HepG2 (cell line): ENCODE measurements at regions not wholly inside any gene's neighbourhood (a gene's known extent, or its start where the extent isn't known, plus 50 kb on each side); places are given as distances from the start of the nearest gene placed in this dataset.

Experiments used
- ATF6 ChIP-seq: sonication (generic); formaldehyde crosslinking; conservative IDR thresholded peaks from 2 replicates; pipeline ENCODE4 v1.4.0; 2020; ENCODE audit warnings: missing genetic modification reagents
- GATAD2A ChIP-seq: IDR thresholded peaks from 2 replicates; pipeline ENCODE4 v1.6.1; 2016
- MYNN ChIP-seq: sonication (generic); formaldehyde crosslinking; IDR thresholded peaks from 2 replicates; pipeline ENCODE4 v1.4.0; 2020; ENCODE audit warnings: mild to moderate bottlenecking, low read depth, missing genetic modification reagents
- NFIC ChIP-seq: IDR thresholded peaks from 2 replicates; pipeline ENCODE4 v1.6.1; 2012; ENCODE audit warnings: mild to moderate bottlenecking, low read length, inconsistent platforms
- RBM39 ChIP-seq: fragments of 200-400 bp; formaldehyde crosslinking; IDR thresholded peaks from one replicate; pipeline ENCODE4 v1.6.1; 2018; ENCODE audit warnings: antibody characterized with exemption, mild to moderate bottlenecking, low read depth, low read length; ENCODE audit not compliant: poor library complexity, severe bottlenecking
- SRSF9 ChIP-seq: fragments of 200-400 bp; formaldehyde crosslinking; IDR thresholded peaks from 2 replicates; pipeline ENCODE4 v1.6.1; 2018; ENCODE audit warnings: borderline replicate concordance, mild to moderate bottlenecking, low read depth, low read length; ENCODE audit not compliant: insufficient read depth, poor library complexity, severe bottlenecking
- YY1 ChIP-seq: IDR thresholded peaks from 2 replicates; pipeline ENCODE4 v1.6.1; 2011; ENCODE audit warnings: low read length, low read depth, moderate library complexity, mild to moderate bottlenecking; ENCODE audit not compliant: insufficient read depth, insufficient replicate concordance
- ZNF570 ChIP-seq: sonication (generic); formaldehyde crosslinking; IDR thresholded peaks from 2 replicates; pipeline ENCODE4 v1.4.0; 2020; ENCODE audit warnings: mild to moderate bottlenecking, missing genetic modification reagents, borderline replicate concordance
- ZNF776 ChIP-seq: sonication (generic); formaldehyde crosslinking; IDR thresholded peaks from 2 replicates; pipeline ENCODE4 v1.4.0; 2020; ENCODE audit warnings: mild to moderate bottlenecking, missing genetic modification reagents
- TF ChIP-seq, protein P1 (sequence below): IDR thresholded peaks from 2 replicates; pipeline ENCODE4 v1.6.1; 2012; ENCODE audit warnings: low read depth, low read length, improper control_type of control experiment

DNA sequence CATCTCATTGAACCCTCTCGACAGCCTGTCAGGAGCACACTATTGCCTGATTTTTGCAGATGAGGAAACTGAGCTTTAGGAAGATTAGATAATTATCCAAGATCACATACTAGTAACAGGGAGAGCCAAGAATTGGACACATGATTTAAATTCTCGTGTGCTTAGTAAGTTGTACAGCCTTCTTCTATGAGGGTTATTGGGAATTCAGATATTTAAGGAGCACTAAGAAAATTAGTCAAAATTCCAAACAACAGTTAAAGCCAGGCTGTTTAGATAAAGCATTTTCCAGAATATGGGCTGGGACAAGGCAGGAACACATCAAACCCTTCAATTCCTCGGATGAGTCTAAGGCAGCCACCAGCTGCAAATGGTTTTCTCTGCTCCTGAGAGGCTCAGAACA lies 148.8 kb downstream of the TMEM30B start:
- TF ChIP-seq ZNF570 (CRISPR knock-in tag): no peak
- TF ChIP-seq YY1: no peak
- no peak for TF ChIP-seq RBM39
- no peak for TF ChIP-seq SRSF9
- TF ChIP-seq ZNF776 (CRISPR knock-in tag): no peak
- no peak for TF ChIP-seq MYNN (CRISPR knock-in tag)
- no peak for TF ChIP-seq NFIC
- TF ChIP-seq, protein P1, sequence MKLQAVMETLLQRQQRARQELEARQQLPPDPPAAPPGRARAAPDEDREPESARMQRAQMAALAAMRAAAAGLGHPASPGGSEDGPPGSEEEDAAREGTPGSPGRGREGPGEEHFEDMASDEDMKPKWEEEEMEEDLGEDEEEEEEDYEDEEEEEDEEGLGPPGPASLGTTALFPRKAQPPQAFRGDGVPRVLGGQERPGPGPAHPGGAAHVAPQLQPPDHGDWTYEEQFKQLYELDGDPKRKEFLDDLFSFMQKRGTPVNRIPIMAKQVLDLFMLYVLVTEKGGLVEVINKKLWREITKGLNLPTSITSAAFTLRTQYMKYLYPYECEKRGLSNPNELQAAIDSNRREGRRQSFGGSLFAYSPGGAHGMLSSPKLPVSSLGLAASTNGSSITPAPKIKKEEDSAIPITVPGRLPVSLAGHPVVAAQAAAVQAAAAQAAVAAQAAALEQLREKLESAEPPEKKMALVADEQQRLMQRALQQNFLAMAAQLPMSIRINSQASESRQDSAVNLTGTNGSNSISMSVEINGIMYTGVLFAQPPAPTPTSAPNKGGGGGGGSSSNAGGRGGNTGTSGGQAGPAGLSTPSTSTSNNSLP: no peak
- TF ChIP-seq ATF6: no peak
- no peak for TF ChIP-seq GATAD2A (CRISPR knock-in tag)
